ENCODE measurements at regions not wholly inside any gene's neighbourhood (a gene's known extent, or its start where the extent isn't known, plus 50 kb on each side); places are given as distances from the start of the nearest gene placed in this dataset.

DNA sequence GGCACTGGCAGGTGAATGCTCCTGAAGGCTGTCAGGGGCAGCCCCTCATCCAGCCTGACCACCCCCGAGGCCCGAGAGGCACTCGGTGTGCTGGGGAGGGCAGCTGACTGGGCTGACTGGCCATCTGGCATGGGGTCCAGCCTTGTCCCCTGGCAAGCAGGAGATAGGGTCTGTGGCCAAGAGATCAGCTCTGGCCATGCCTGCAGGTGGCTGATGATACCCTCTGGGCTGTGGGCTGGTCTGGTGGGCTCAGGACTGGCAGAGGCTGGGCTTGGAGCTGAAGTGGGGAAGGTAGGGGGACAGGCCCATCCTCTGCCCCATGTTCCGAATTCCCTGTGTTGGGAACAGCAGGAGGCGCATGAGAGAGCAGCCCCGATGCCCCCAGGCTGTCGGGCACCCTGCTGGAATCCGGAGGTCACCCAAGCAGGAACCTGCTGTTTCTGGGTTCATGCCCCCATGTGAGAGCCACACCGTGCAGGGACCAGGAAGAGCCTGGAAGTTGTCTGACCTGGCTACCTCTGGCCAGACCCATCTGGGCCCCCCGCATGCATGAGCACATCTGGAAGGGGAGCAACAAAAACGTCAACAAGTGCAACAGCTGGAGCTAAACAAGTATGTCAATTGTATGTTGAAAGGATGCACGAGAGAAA lies 527.0 kb downstream of the TBC1D22A start:
- no peak overlapping the region for H3K27ac Mint-ChIP-seq
- no peaks in the 10 kb centered on the region for H3K36me3 Mint-ChIP-seq
- H3K9me3 Mint-ChIP-seq = peaks cover 0 to 2% of the 10 kb centered on the region in 2 donors
- no peak overlapping the region for H3K4me3 Mint-ChIP-seq
- DNase-seq (no peak), ATAC-seq (replicated peaks) (no peak)
- peaks cover 23 to 33% of the 10 kb centered on the region in 2 donors for H3K27me3 Mint-ChIP-seq
- H3K4me1 Mint-ChIP-seq = no peaks in the 10 kb centered on the region

DNA sequence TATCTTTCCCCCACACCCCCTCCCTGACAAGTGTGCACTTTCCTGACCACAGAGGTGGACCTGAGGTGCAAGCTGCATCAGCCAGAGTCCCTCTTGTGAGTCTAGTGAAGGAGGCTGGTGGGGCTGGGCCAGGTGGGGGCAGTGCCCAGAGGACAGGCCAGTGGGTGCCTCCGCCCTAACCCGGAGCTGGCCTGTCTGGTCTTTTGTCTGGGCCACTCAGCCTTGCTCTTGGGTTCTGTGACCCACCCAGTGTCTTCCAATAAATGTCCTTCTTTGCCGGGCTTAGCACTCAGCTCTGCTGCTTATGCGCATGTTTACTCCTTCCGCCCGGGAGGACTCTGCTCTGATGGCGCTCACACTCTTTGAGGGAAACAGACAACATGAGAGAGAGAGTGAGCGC lies 526.2 kb downstream of the TBC1D22A start:
- Mint-ChIP-seq H3K4me3 (no peak overlapping the region), H3K9me3 (peaks cover 0 to 2% of the 10 kb centered on the region in 2 donors), H3K27me3 (peaks cover 19 to 30% of the 10 kb centered on the region in 2 donors), H3K4me1 (no peaks in the 10 kb centered on the region), H3K27ac (no peak overlapping the region), H3K36me3 (no peaks in the 10 kb centered on the region)
- ATAC-seq (replicated peaks) = no peak
- DNase-seq = no peak

DNA sequence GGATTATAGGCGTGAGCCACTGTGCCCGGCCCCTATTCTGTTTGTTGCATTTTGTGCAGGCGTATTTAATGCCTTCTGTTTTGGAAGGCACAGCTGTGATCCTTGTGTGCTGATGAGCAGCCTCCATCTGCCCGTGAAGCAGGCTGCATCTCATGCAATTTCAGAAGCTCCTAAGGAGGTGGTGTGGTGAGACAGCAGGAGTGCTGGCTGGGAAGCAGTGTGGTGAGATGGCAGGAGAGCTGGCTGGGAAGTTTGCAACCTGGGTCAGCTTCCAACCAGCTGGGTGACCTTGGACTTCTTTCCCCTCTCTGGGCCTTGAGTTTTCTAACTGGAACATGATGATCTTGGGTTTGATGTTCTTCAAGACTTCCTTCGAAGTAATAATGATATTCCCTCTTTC lies 525.1 kb downstream of the TBC1D22A start:
- Mint-ChIP-seq H3K27ac (no peak overlapping the region), H3K36me3 (no peaks in the 10 kb centered on the region), H3K4me1 (no peaks in the 10 kb centered on the region), H3K27me3 (peaks cover 12 to 34% of the 10 kb centered on the region in 2 donors), H3K9me3 (peaks cover 0 to 2% of the 10 kb centered on the region in 2 donors), H3K4me3 (no peak overlapping the region)
- DNase-seq = no peak
- no peak for ATAC-seq (replicated peaks)

DNA sequence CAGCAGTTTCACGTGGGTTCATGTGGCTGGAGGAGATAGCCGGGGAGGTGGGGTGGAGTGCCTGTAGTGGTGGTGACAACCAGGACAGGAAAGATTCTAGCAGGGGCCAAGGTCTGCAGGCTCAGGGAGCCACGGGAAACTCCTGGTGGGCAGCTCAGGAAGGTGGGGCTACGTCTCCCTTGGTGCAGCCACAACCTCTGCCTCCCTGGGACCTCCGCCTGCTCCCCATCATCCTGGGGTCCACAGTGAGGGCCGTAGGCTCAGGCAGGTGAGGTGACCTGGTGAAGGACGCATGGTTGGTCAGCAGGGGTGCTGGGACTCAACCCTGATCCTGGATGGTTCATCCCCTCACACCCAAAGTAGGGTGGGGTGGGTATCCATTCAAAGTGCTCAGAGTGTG lies 524.1 kb downstream of the TBC1D22A start:
- DNase-seq (no peak), ATAC-seq (replicated peaks) (no peak)
- peaks cover 0 to 2% of the 10 kb centered on the region in 2 donors for H3K9me3 Mint-ChIP-seq
- no peaks in the 10 kb centered on the region for H3K36me3 Mint-ChIP-seq
- H3K4me3 Mint-ChIP-seq = no peak overlapping the region
- H3K27ac Mint-ChIP-seq = no peak overlapping the region
- no peaks in the 10 kb centered on the region for H3K4me1 Mint-ChIP-seq
- peaks cover 16 to 30% of the 10 kb centered on the region in 2 donors for H3K27me3 Mint-ChIP-seq

DNA sequence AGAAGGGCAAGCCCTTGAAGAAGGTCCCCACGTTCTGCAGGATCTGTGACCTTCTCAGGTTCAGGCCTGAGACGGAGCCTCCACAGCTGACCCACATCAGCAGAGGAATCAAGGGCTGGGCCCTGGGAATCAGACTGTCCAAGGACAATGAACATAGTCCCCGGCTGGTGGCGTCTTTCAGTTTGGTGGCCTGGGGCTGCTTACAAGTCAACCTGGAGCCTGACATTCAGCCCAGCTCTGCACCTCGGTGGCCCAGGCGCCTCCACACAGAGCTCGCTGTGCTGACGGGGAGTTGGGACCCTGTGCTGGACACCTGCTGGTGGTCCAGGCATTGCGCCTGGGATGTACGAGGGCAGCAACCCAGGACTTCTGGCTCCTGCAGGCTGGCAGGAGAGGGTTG lies 523.5 kb downstream of the TBC1D22A start:
- H3K4me3 Mint-ChIP-seq = no peak overlapping the region
- DNase-seq = no peak
- H3K27me3 Mint-ChIP-seq = peaks cover 16 to 29% of the 10 kb centered on the region in 2 donors
- H3K27ac Mint-ChIP-seq = no peak overlapping the region
- H3K4me1 Mint-ChIP-seq = no peaks in the 10 kb centered on the region
- H3K36me3 Mint-ChIP-seq = no peaks in the 10 kb centered on the region
- peaks cover 0 to 2% of the 10 kb centered on the region in 2 donors for H3K9me3 Mint-ChIP-seq
- ATAC-seq (replicated peaks) = no peak

DNA sequence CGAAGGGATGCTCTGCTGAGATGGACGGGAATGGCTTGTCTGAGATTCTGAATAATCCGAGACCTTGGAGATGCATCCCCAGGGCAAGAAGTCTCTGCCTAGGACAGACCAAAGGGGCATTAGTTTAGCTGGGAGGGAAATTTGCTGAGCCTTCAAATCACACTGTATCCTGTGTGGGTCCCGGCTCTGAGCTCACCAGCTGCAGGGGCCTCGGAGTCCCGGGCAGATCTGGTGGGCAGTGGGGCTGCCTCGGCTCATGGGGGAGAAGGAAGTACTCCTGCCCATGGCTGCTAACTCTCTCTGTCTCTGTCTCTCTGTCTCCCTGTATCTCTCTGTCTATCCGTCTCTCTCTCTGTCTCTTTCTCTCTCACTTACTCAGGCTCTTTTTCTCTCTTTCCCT lies 522.4 kb downstream of the TBC1D22A start:
- no peak overlapping the region for H3K27ac Mint-ChIP-seq
- ATAC-seq (replicated peaks) (no peak), DNase-seq (no peak)
- no peak overlapping the region for H3K4me3 Mint-ChIP-seq
- no peaks in the 10 kb centered on the region for H3K36me3 Mint-ChIP-seq
- H3K9me3 Mint-ChIP-seq = peaks cover 0 to 2% of the 10 kb centered on the region in 2 donors
- peaks cover 16 to 29% of the 10 kb centered on the region in 2 donors for H3K27me3 Mint-ChIP-seq
- H3K4me1 Mint-ChIP-seq = no peaks in the 10 kb centered on the region

DNA sequence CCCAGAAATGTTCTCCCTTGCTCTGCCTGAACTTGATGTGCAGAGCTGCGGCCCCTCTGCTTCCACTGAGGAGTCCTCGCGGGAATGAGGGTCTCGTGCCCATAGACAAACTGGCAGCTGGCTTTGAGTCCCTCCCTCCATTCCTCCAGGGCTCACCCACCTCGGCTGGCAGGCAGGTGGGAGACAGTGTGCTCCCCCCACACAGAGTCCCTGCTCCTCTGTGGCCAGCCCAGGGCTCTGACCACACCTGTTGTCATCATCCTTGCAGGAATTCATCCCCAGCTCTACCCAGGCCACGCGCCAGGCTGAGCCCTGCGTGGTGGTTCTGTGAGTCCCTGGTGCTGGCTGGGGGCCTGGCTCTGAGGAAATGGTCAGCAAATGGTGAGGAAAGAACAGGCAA lies 521.9 kb downstream of the TBC1D22A start:
- Mint-ChIP-seq H3K36me3 (no peaks in the 10 kb centered on the region), H3K27me3 (peaks cover 16 to 28% of the 10 kb centered on the region in 2 donors), H3K4me1 (no peaks in the 10 kb centered on the region), H3K9me3 (peaks cover 0 to 2% of the 10 kb centered on the region in 2 donors), H3K4me3 (no peak overlapping the region), H3K27ac (no peak overlapping the region)
- DNase-seq (no peak), ATAC-seq (replicated peaks) (no peak)

DNA sequence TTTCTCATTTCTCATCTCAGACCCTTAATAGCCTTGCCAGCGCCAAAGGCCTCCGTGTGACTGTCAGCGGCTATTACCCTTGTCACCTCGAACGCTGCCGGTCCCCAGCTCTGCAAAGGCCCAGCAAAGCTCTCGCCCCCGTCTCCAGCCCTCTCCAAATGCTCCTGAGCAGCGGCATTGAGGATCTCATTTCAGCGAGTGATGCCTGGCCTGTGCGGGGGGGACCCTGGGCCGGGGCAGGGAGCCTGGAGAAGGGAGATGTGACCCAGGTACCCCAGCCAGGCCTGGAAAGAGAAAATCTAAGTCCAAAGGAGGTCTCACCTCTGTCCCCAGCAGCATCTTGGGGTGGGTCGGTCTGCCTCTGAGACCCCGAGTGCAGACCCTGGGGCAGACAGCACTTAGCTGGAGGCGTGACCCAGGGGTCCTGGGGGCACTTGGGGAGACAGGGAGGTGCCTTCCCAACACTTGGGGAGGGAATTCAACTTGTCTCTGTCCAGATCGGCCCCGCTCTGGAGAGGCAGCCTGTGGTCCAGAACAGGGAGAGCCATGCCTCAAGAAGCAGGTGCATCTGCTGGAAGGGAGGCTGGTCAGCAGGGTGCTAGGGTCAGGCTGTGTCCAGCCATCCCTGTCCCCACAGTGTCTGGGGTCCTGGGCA lies 521.3 kb downstream of the TBC1D22A start:
- Mint-ChIP-seq H3K9me3 (peaks cover 0 to 2% of the 10 kb centered on the region in 2 donors), H3K27me3 (peaks cover 16 to 22% of the 10 kb centered on the region in 2 donors), H3K4me1 (no peaks in the 10 kb centered on the region), H3K27ac (no peak overlapping the region), H3K4me3 (no peak overlapping the region), H3K36me3 (no peaks in the 10 kb centered on the region)
- ATAC-seq (replicated peaks) (no peak), DNase-seq (no peak)

DNA sequence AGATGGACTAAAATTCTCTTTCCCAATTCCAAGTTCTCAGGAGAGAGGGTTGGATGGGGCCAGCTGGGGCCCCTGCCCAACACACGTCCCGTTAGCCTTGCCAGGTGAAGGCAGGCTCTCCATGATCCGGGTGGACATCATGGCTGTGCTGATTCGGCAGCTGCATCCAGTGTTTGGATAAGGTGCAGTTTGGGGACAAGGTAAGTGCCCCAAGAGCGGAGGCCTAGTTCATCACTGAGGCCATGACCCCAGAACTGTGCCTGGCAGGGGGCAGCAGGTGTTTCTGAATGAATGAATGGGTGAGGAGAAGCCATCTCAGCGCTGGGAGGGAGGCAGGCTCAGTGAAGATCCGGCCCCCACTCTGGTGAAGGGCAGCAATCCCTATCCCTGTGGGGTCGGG lies 520.4 kb downstream of the TBC1D22A start:
- DNase-seq (no peak), ATAC-seq (replicated peaks) (no peak)
- peaks cover 9 to 20% of the 10 kb centered on the region in 2 donors for H3K27me3 Mint-ChIP-seq
- H3K9me3 Mint-ChIP-seq = no peaks in the 10 kb centered on the region
- H3K4me3 Mint-ChIP-seq = no peak overlapping the region
- H3K36me3 Mint-ChIP-seq = no peaks in the 10 kb centered on the region
- no peaks in the 10 kb centered on the region for H3K4me1 Mint-ChIP-seq
- H3K27ac Mint-ChIP-seq = no peak overlapping the region

DNA sequence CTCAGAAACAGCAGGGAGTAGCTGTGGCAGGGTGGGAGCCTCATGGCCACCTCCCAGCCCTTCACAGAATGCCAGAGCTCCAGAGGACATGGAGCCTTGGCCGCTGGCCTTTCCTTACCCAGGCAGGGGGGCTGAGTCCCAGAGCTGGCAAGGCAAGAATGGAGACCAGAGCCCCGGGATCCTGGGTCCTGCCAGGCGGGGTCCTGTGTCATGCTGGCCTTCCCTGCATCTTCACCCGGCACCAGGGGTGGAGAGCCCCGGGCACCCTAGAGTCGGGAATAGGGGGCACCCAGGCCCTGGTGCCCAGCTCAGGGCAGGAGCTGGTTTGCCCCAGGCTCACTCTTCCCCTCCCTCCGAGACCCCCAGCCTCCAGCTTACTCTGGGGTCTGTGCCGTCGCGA lies 519.9 kb downstream of the TBC1D22A start:
- H3K9me3 Mint-ChIP-seq = no peaks in the 10 kb centered on the region
- H3K27me3 Mint-ChIP-seq = peaks cover 10 to 22% of the 10 kb centered on the region in 2 donors
- H3K4me3 Mint-ChIP-seq = no peak overlapping the region
- no peaks in the 10 kb centered on the region for H3K36me3 Mint-ChIP-seq
- ATAC-seq (replicated peaks) = no peak
- no peak for DNase-seq
- H3K27ac Mint-ChIP-seq = no peak overlapping the region
- no peaks in the 10 kb centered on the region for H3K4me1 Mint-ChIP-seq

DNA sequence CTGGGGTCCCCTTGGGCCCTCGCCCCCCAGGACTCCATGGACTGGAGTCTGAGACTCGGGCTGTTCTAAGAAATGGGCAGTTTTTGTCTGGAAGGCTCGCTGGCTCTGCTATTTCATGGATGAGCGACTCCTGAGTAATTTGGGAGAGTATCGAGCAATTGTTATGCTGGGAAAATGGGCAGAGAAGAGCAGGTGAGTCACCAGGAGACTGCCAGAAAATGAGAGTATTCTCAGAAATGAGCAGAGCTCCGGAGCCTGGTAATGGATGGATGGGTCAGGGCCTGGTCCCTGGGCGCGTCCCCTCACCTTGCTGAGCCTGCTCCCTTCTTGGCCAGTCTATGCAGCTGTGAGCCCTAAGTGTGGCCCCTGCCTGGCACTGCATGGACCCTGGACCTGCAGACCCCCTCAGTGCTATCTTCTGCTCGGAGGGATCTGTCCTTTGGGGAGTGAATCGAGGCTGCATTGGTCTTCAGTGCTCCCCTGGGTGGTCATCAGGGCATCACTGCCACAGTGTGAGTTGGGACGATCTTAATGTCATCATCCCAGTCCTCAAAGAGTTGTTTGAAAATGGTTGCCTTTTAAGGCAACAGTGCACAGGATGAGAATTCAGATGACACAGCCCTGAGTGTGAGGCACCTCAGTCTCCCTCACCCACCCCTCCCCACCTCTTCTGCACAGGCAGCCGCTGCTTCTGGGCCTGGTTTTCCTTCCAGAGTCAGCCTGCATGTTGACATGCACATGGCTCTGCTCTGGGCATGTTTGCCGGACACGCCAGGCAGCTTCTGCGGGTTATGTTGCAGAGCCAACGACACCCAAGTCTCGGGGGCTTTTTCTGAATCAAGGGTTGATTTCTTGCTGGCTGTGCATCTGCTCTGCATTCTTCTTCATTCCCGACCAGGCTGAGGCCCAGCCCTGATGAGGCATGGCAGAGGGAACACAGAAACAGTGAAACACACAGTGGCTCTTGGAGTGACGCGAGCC lies 519.0 kb downstream of the TBC1D22A start:
- Mint-ChIP-seq H3K36me3 (no peaks in the 10 kb centered on the region), H3K27me3 (peaks cover 15 to 27% of the 10 kb centered on the region in 2 donors), H3K4me1 (no peaks in the 10 kb centered on the region), H3K9me3 (no peaks in the 10 kb centered on the region), H3K4me3 (no peak overlapping the region), H3K27ac (no peak overlapping the region)
- ATAC-seq (replicated peaks) (no peak), DNase-seq (no peak)

DNA sequence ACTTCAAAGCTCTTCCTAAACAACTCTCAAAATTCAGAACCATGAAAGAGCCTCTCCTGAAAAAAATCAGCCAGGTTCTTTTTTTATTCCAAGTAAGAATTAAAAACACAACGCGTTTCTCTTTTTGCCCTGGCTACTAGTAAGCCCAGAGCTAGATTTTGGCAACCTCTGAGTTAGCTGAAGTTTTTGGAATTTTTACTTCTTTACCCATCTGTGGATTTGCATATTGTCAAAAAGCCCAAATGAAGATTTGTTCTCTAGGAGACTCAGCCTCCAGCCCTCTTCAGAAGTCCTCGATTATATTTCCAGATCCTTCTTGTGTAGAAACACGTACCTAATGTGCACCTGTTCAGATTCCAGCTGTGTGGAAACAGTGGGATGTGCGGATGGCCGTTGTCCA lies 517.9 kb downstream of the TBC1D22A start:
- Mint-ChIP-seq H3K36me3 (no peaks in the 10 kb centered on the region), H3K4me1 (no peaks in the 10 kb centered on the region), H3K27me3 (peaks cover 16 to 31% of the 10 kb centered on the region in 2 donors), H3K27ac (no peak overlapping the region), H3K4me3 (no peak overlapping the region), H3K9me3 (no peaks in the 10 kb centered on the region)
- DNase-seq (no peak), ATAC-seq (replicated peaks) (no peak)

DNA sequence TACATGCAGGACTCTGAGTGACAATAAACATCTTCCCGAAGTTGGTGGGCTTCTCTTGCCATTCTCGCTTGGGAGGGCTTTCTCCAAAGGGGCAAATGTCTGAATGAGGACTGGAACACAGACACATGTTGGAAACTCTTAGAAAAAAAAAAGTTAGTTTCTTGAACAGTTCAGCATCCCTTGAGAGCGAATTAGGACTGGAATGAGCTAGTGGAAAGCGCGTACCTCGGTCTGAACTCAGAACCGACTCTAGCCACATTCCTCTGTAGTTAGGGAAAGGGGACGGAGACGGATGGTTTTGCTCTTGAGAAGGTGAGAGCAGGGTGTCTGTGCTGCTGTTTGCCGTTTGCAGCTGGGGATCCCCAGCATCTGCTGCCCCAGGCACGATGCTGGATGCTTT lies 517.3 kb downstream of the TBC1D22A start:
- Mint-ChIP-seq H3K36me3 (no peaks in the 10 kb centered on the region), H3K4me1 (no peaks in the 10 kb centered on the region), H3K9me3 (no peaks in the 10 kb centered on the region), H3K4me3 (no peak overlapping the region), H3K27ac (no peak overlapping the region), H3K27me3 (peaks cover 16 to 32% of the 10 kb centered on the region in 2 donors)
- ATAC-seq (replicated peaks) = no peak
- no peak for DNase-seq

DNA sequence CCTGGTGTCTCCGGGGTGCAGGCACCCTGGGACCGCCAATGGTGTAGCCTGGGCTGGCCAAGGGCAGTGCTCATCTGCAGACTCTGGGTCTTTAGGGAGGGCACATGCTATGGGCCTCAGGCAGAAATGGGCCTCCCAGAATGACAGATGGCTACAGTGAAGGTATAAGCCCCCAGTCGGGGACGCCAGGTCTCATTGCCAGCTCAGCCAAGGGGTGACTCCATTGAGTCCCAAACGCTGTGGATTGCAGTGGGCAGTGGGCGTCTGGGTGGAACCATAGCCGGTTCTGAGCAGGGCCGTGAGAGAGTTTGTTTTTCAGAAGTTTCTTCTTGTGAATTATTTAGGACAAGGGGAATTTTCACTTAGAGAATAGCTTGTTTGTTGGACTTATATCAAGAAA lies 516.9 kb downstream of the TBC1D22A start:
- H3K4me1 Mint-ChIP-seq = no peaks in the 10 kb centered on the region
- H3K27ac Mint-ChIP-seq = no peak overlapping the region
- no peak overlapping the region for H3K4me3 Mint-ChIP-seq
- no peaks in the 10 kb centered on the region for H3K36me3 Mint-ChIP-seq
- H3K9me3 Mint-ChIP-seq = no peaks in the 10 kb centered on the region
- DNase-seq = no peak
- H3K27me3 Mint-ChIP-seq = peaks cover 16 to 36% of the 10 kb centered on the region in 2 donors
- ATAC-seq (replicated peaks) = no peak
